Heart right ventricle (tissue), 16 donors: ENCODE measurements at regions not wholly inside any gene's neighbourhood (a gene's known extent, or its start where the extent isn't known, plus 50 kb on each side); places are given as distances from the start of the nearest gene placed in this dataset.

Experiments
- ATAC-seq, 8 donors: fragments of 200-7000 bp; cut with Tn5 transposase; one replicate each; pipeline ENCODE4 v1.9.1; 2020; ENCODE audit warnings: mild to moderate bottlenecking in 8 of 8, moderate library complexity in 8 of 8, moderate number of reproducible peaks in 1 of 8
- DNase-seq, 2 donors: peaks; one replicate each; pipeline ENCODE4 v3.0.0-alpha.2; 2020
- H3K27ac ChIP-seq, 10 donors: fragments of 200-600 bp; sonication (generic) in 2 of 10; one replicate each; pipeline versions ENCODE4 v1.5.0 to v1.8.0; 2020 to 2022; ENCODE audit warnings: mild to moderate bottlenecking in 3 of 10
- H3K27me3 ChIP-seq, 7 donors: fragments of 200-600 bp; one replicate each; pipeline ENCODE4 v1.8.0; 2021 to 2022; ENCODE audit warnings: mild to moderate bottlenecking in 2 of 7
- H3K36me3 ChIP-seq, 9 donors: fragments of 200-600 bp; sonication (generic) in 1 of 9; one replicate each; pipeline versions ENCODE4 v1.5.0 to v1.8.0; 2020 to 2022; ENCODE audit warnings: mild to moderate bottlenecking in 2 of 9
- H3K4me1 ChIP-seq, 9 donors: fragments of 200-600 bp; sonication (generic) in 1 of 9; one replicate each; pipeline versions ENCODE4 v1.5.0 to v1.8.0; 2020 to 2022; ENCODE audit warnings: mild to moderate bottlenecking in 4 of 9
- H3K4me3 ChIP-seq, 10 donors: fragments of 200-600 bp; sonication (generic) in 2 of 10; one replicate each; pipeline versions ENCODE4 v1.5.0 to v1.8.0; 2020 to 2022; ENCODE audit warnings: mild to moderate bottlenecking in 7 of 10, moderate library complexity in 2 of 10
- H3K9me3 ChIP-seq, 11 donors: fragments of 200-600 bp in 10 of 11; sonication (generic) in 2 of 11; one replicate each; pipeline versions ENCODE4 v1.5.0 to v1.8.0; 2013 to 2022; ENCODE audit warnings: mild to moderate bottlenecking in 2 of 11, control low read depth in 1 of 11, moderate library complexity in 1 of 11
- CTCF ChIP-seq, 9 donors: fragments of 200-600 bp; sonication (generic) in 2 of 9; IDR thresholded peaks; one replicate each; pipeline versions ENCODE4 v1.5.0 to v1.8.0; 2021 to 2022; ENCODE audit warnings: antibody characterized with exemption in 9 of 9, mild to moderate bottlenecking in 5 of 9, moderate library complexity in 1 of 9
- WGBS, 2 donors: extraction: QIAGEN DNeasy Blood & Tissue Kit; methylation state at CpG; one replicate each; pipeline ENCODE4 v1.1.7; 2013; ENCODE audit warnings: inconsistent platforms in 1 of 2; 5-methylcytosine and 5-hydroxymethylcytosine counted together
- intact Hi-C, 10 donors: fragments of 100-400 bp; cut with DNase I; formaldehyde crosslinking; loops; one replicate each; pipeline versions ENCODE4 v1.11.1 to v1.14.2; 2022
- donor health status: Arrhythmogenic right ventricular cardiomyopathy.
- donor health status: ischemic (EF 13 %, LVEDD 7.1; RV severe dilation, severe dysfunction).
- donor health status: healthy with polysubstance abuse.
- donor health status: DM: no; HTN: yes; CAD: no.
- donor health status: DM: no; HTN: no; CAD: no.
- donor health status: ischemic (EF 25% LVEDD 6.9; RV normal size, moderate dysfunction).
- donor health status: ischemic (EF 25% LVEDD 5.7; RV mildly dilated, moderate dysfunction).
- donor health status: healthy.
- donor health status: DM: yes; HTN: yes; CAD: no.
- donor health status: Ischemic cardiomyopathy.
- donor health status: ischemic (EF 35%, LVEDD 5.7; RV mildly dilated, moderate dysfunction).
- donor health status: nonischemic (EF 11% LVEDD 7.7; RV severe dilation, severe dysfunction).
- donor health status: DM: yes; HTN: yes; CAD: no.
- donor health status: PGD.
- donor health status: ischemic (EF 29% LVEDD 5.4; RV normal size, mild dysfunction).
- donor health status: nonischemic (EF 23%, LVEDD 6.1; RV moderate dilation, normal function).

GRCh38 chr2:16828828-16829160, 163.2 kb upstream of the CYRIA start:
- Histone ChIP-seq H3K27ac (no peak overlapping the region), H3K9me3 (no peaks in the 10 kb centered on the region), H3K27me3 (peaks cover 0 to 7% (median 0%) of the 10 kb centered on the region in 7 donors), H3K4me3 (no peak overlapping the region), H3K36me3 (no peaks in the 10 kb centered on the region), H3K4me1 (no peaks in the 10 kb centered on the region)
- ATAC-seq (no peak), DNase-seq (no peak)
- 32 to 47% methylated on average over 3 of the region's 3 CpGs for WGBS, 2 donors
- no peak for TF ChIP-seq CTCF (IDR thresholded peaks at IDR 0.05)
- intact Hi-C loops, result no loop called here

DNA sequence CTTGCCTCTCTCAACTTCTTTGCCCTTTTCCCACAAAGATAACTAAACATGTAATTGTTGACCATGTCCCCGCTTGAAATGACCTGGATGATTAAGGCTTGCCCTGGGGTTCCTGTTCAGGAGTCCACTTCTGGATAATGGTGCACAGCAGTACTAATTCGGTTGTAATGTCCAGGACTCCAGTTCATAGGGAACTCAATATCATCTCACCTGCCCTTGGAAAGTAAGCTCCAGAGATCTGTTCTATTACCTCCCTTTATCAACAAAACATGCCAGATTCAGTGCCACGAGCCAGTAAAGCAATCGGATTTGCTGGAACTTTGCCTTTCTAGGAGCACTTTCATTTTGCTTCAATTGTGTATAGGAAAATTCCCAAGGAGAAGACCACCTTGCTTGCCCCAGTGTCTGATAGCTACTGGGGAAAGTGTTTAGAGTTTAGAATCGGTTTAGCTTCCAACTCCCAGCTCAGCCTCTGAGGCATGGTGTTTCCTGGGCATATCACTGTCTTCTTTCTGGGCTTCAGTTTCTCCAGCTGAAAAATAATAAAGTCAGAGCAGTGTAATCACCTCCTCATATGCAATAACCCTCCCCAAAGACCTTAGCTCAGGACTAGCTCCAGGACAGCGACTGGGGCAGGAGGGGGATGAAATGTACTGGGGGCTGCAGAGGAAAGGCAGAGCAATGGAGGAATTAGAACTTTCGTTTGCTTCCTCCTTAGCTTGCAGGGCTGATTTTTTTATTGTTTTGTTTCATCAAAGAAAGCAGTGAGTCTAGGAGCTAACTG, 162.6 kb upstream of the CYRIA start:
- no peak overlapping the region for H3K4me3 ChIP-seq
- intact Hi-C loops, result no loop called here
- no peaks in the 10 kb centered on the region for H3K4me1 ChIP-seq
- ATAC-seq (no peak), DNase-seq (no peak)
- no peaks in the 10 kb centered on the region for H3K36me3 ChIP-seq
- 65 to 73% methylated on average over 7 of the region's 7 CpGs for WGBS, 2 donors
- no peak overlapping the region for H3K27ac ChIP-seq
- TF ChIP-seq CTCF (IDR thresholded peaks at IDR 0.05), result no peak
- H3K27me3 ChIP-seq, result peaks cover 0 to 7% (median 0%) of the 10 kb centered on the region in 7 donors
- no peaks in the 10 kb centered on the region for H3K9me3 ChIP-seq

DNA sequence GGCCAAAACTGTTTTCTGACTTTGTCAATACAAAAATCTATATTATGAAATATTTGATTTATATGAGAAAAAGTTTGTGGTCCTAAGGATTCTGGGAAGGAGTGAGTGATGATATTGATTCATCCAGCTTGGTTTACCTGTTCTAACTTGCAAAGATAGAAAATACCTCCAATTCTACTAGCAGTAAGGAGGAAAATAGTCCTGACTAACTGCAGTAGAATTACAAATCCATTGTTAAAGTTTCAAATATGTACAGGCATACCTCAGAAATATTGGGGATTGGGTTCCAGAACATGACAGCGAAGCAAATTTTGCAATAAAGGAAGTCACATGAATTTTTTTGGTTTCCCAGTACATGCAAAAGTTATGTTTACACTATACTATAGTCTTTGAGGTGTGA, 158.8 kb upstream of the CYRIA start:
- Histone ChIP-seq H3K4me1 (no peaks in the 10 kb centered on the region), H3K27ac (no peak overlapping the region), H3K4me3 (no peak overlapping the region), H3K36me3 (no peaks in the 10 kb centered on the region), H3K27me3 (peaks cover 0 to 7% (median 0%) of the 10 kb centered on the region in 7 donors), H3K9me3 (no peaks in the 10 kb centered on the region)
- DNase-seq (no peak), ATAC-seq (no peak)
- TF ChIP-seq CTCF (IDR thresholded peaks at IDR 0.05), result no peak
- intact Hi-C loops, result no loop called here
- WGBS, 2 donors, result 88 to 89% methylated on average over 1 of the region's 1 CpG

DNA sequence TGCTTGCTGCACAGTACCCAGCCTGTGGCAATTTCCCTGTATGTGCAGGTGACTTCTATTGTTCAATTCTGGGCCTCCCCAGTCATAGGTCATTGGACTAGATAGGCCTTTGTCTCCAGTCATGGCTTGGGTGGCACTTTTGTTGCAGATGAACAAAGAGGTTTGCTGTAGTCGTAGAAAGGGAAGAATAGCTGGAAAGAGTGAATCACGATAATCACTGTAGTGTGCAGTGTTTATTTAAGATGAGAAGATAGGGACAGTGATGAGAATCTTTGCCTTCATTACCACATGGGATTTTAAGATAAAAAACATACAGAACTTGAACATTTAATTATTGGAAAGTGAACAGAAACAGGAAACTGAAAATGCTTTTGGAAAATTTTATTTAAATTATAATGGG, 156.1 kb upstream of the CYRIA start:
- H3K36me3 ChIP-seq, result no peaks in the 10 kb centered on the region
- no peak overlapping the region for H3K27ac ChIP-seq
- ATAC-seq (no peak), DNase-seq (no peak)
- 70% methylated on average over 2 of the region's 2 CpGs for WGBS, 2 donors
- no peaks in the 10 kb centered on the region for H3K27me3 ChIP-seq
- intact Hi-C loops, result no loop called here
- H3K9me3 ChIP-seq, result no peaks in the 10 kb centered on the region
- H3K4me1 ChIP-seq, result no peaks in the 10 kb centered on the region
- H3K4me3 ChIP-seq, result no peak overlapping the region
- no peak for TF ChIP-seq CTCF (IDR thresholded peaks at IDR 0.05)
